GM12878 (cell line): ENCODE measurements at regions not wholly inside any gene's neighbourhood (a gene's known extent, or its start where the extent isn't known, plus 50 kb on each side); places are given as distances from the start of the nearest gene placed in this dataset.

Experiments used
- ATF3 ChIP-seq: IDR thresholded peaks from 2 replicates; pipeline ENCODE4 v1.6.1; 2011; ENCODE audit warnings: low read depth, mild to moderate bottlenecking, low read length, moderate library complexity, borderline replicate concordance; ENCODE audit errors: extremely low read depth
- BCL3 ChIP-seq: IDR thresholded peaks from 2 replicates; pipeline ENCODE4 v1.6.1; 2011; ENCODE audit warnings: borderline replicate concordance, low read depth, mild to moderate bottlenecking, moderate library complexity, low read length; ENCODE audit not compliant: insufficient read depth, poor library complexity, severe bottlenecking
- CREB1 ChIP-seq: IDR thresholded peaks from 2 replicates; pipeline ENCODE4 v1.6.1; 2012; ENCODE audit warnings: low read depth, mild to moderate bottlenecking, inconsistent platforms
- MEF2B ChIP-seq: fragments of 450-650 bp; IDR thresholded peaks from 2 replicates; pipeline ENCODE4 v1.6.1; 2018; ENCODE audit warnings: mild to moderate bottlenecking, moderate library complexity; ENCODE audit not compliant: partially characterized antibody, poor library complexity, severe bottlenecking
- RELB ChIP-seq: fragments of 450-650 bp; IDR thresholded peaks from 2 replicates; pipeline ENCODE4 v1.6.1; 2017; ENCODE audit warnings: low read depth, mild to moderate bottlenecking, moderate library complexity
- SUZ12 ChIP-seq: fragments of 200-600 bp; sonication (generic); IDR thresholded peaks from one replicate; pipeline ENCODE4 v1.6.1; 2018; ENCODE audit warnings: antibody characterized with exemption, mild to moderate bottlenecking; ENCODE audit not compliant: unreplicated experiment
- WRNIP1 ChIP-seq: IDR thresholded peaks from 2 replicates; pipeline ENCODE4 v1.6.1; 2011; ENCODE audit warnings: low read depth, low read length, improper control_type of control experiment, borderline replicate concordance
- YY1 ChIP-seq: IDR thresholded peaks from 2 replicates; pipeline ENCODE4 v1.6.1; 2011; ENCODE audit warnings: low read depth, mild to moderate bottlenecking, low read length
- ZNF622 ChIP-seq: fragments of 450-650 bp; IDR thresholded peaks from 2 replicates; pipeline ENCODE4 v1.6.1; 2017; ENCODE audit warnings: mild to moderate bottlenecking, inconsistent platforms
- TF ChIP-seq, protein P1 (sequence below): fragments of 150-350 bp; IDR thresholded peaks from 2 replicates; pipeline ENCODE4 v1.6.1; 2014; ENCODE audit warnings: mild to moderate bottlenecking, low read depth, low read length

- no peak for TF ChIP-seq BCL3
- TF ChIP-seq ATF3, result no peak
- no peak for TF ChIP-seq MEF2B
- TF ChIP-seq SUZ12, result no peak
- no peak for TF ChIP-seq RELB
- no peak for TF ChIP-seq YY1
- no peak for TF ChIP-seq ZNF622
- TF ChIP-seq, protein P1, sequence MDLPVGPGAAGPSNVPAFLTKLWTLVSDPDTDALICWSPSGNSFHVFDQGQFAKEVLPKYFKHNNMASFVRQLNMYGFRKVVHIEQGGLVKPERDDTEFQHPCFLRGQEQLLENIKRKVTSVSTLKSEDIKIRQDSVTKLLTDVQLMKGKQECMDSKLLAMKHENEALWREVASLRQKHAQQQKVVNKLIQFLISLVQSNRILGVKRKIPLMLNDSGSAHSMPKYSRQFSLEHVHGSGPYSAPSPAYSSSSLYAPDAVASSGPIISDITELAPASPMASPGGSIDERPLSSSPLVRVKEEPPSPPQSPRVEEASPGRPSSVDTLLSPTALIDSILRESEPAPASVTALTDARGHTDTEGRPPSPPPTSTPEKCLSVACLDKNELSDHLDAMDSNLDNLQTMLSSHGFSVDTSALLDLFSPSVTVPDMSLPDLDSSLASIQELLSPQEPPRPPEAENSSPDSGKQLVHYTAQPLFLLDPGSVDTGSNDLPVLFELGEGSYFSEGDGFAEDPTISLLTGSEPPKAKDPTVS, result no peak
- TF ChIP-seq WRNIP1, result no peak
- no peak for TF ChIP-seq CREB1
- TF ChIP-seq, all 136 proteins: peak for 0
Measured at GRCh38 chr14:51491036-51491545, 160.6 kb upstream of the FRMD6 start (continued).
